Adrenal gland (tissue), 5 donors: ENCODE measurements at regions not wholly inside any gene's neighbourhood (a gene's known extent, or its start where the extent isn't known, plus 50 kb on each side); places are given as distances from the start of the nearest gene placed in this dataset.

Experiments
- CTCF ChIP-seq, 6 experiments: fragments of 450-650 bp in 4 of 6; fragments of 200-600 bp in 2 of 6; sonication (generic) in 1 of 6; IDR thresholded peaks; 1 replicate in 5 of 6; 2 replicates in 1 of 6; pipeline versions ENCODE4 v1.5.1 to v1.8.0; 2016 to 2021; ENCODE audit warnings: antibody characterized with exemption in 6 of 6, mild to moderate bottlenecking in 2 of 6, moderate library complexity in 1 of 6
- POLR2A ChIP-seq, 2 donors: fragments of 450-650 bp; IDR thresholded peaks; one replicate each; pipeline ENCODE4 v1.6.1; 2017; ENCODE audit warnings: antibody characterized with exemption in 2 of 2, mild to moderate bottlenecking in 2 of 2, moderate library complexity in 1 of 2
- donor health status: DM: no; HTN: no; CAD: no.

- TF ChIP-seq CTCF (IDR thresholded peaks at IDR 0.05), result no peak
- TF ChIP-seq POLR2A (IDR thresholded peaks at IDR 0.05), result no peak
Observed at GRCh38 chr1:69499203-69499803, 68.4 kb upstream of the LRRC7 start.
